Activated naive CD4-positive, alpha-beta T cell (primary cell): ENCODE measurements at regions not wholly inside any gene's neighbourhood (a gene's known extent, or its start where the extent isn't known, plus 50 kb on each side); places are given as distances from the start of the nearest gene placed in this dataset.

ENCODE experiments used
- DNase-seq, 4 experiments: peaks; one replicate each; lab custom pipeline; 2025; lab: John Stamatoyannopoulos, UW

- no peak for DNase-seq
These were observed 1335.9 kb downstream of the TBC1D22A start for GRCh38 chr22:48098243-48098920.

- no peak for DNase-seq
These were observed 1335.3 kb downstream of the TBC1D22A start for GRCh38 chr22:48097723-48098122.

- no peak for DNase-seq
These were observed 1334.6 kb downstream of the TBC1D22A start for GRCh38 chr22:48096851-48097665.

- DNase-seq: no peak
These were observed 1334.0 kb downstream of the TBC1D22A start for GRCh38 chr22:48096411-48096810.

GRCh38 chr22:48093981-48094380 is 1331.5 kb downstream of the TBC1D22A start:
- DNase-seq: no peak

DNA sequence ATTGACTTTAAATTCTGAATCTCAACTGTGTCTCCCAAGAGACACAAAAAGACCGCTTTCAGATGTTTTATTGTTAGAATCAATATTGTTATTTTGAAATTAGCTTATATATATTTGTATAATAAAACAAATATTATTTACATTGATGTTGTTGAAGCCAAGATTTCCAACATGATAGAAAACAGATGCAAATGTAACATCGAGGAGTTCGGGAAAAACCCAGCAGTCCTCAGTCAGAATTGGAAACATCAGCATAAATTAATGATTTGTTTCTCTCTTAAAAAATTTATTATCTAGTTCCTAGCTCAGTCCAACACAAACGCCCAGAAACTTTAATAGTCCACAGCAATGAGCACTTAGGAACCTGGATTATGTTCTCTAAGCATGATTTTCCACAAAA is 1330.4 kb downstream of the TBC1D22A start:
- DNase-seq: no peak

DNA sequence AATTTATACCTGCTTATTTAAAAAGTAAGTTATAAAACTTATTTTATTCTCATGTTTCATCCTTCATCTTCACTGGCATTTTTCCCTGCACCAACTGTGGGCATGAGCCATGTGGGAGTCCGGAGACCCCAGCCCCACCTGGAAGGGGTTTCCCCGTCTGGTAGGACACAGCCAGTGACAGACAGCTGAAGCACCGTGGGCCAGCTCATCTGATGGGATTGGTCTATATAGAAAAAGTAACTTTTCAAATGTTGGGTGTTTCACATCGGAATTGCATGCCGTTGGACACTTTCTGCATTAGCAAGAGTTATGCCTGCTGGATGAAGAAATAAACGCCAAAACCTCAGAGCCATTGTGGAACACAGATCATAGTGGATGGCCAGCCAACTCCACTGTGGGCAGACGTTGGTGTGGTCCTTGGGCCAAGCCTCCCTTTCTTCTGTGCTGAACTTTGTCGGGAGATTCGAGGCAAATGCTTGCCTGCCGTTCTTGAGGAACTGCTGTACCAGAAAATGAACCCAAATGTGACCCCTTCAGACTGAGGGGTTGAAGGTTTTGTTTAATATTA is 1329.3 kb downstream of the TBC1D22A start:
- DNase-seq: no peak

DNA sequence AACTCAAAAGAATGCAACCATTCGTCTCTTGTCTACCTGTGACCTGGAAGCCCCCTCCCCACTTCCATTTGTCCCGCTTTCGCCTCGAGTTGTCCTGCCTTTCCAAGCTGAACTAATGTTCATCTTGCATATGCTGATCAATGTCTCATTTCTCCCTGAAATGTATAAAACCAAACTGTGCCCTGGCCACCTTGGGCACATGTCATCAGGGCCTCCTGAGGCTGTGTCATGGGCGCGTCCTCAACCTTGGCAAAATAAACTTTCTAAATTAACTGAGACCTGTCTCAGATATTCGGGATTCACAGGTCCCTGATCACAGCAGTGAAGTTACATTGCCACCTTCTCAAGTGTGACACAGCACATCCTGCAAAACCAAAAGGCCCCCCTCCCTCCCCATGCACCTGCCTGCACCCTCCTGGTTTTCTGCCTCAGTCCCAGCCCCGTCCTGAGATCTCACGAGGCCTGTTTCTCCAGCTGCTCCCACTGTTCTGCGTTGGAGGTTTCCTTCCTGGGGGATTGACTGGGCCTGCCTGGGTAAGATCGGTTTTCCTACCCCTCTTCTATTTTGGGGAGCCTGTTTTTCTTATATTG is 1328.7 kb downstream of the TBC1D22A start:
- no peak for DNase-seq

DNA sequence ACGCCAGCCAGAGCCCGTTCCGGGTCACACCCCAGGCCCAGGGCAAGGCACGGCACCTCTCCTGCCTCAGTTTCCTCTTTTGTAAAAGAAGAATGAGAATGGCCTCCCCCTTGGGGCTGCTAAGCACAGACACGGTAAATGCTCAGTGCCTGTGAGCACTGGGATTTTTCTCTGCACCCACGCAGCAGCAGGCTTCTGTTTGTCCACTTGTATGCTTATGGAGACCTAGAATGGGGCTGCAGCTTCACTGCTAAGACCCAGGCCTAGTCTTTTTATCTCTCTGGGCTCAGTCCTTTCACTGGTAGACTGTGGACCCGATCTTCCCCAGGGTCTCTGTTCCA is 1327.9 kb downstream of the TBC1D22A start:
- no peak for DNase-seq

GRCh38 chr22:48089601-48090331 is 1327.3 kb downstream of the TBC1D22A start:
- DNase-seq: no peak

- DNase-seq: no peak
These were observed 1326.6 kb downstream of the TBC1D22A start for GRCh38 chr22:48088926-48089536.

DNA sequence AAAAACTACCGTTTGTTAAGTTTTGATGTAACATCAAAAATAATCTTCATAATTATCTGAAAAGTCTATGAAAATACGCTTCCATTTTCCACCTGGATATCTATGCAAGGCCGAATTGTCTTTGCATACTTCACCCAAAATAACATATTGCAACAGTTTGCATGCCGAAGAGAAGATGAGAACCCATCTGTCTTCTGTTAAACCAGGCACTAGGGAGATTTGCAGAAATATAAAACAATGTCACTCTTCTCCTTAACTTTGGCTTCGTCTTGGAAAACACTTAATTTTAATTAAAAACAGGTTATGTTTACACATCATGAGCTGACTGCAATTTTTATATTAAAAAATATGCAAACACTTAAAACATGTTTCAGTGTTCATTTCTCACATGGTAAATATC is 1325.8 kb downstream of the TBC1D22A start:
- DNase-seq: no peak

DNA sequence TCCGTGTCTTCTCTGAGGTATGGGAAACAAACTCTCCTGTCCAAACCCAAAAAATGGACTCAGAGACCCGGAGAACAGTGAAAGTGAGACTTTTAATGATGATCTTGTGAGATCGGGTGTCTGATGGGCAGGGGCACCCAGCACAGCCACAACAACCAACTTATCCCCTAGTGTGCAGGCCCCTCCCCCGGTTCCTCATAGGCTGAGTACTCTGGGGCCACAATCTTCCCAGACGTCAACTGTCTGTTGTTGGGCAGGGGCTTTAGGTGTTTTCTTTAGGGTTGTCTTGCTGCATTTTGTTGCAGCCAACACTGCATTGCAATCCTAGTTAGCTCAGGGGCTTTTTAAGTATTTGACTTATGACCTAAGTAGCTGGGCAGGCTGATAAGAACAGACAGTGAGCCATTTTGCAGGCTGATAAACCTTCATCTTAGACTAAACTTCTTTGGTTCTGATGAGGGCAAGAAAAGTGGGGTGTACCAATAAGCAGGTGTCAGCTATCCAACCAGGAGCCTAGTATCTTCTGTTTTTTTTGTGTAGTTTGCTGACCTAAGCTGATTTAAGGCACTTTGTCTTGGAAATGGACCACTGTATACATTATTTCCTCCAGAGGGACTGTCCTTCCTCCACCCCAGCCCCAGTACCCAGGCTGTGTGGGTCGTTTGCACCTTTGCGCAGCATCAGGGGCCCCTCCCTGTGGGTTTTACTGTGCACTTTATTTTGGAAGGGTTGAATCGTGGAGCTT is 1323.6 kb downstream of the TBC1D22A start:
- no peak for DNase-seq

DNA sequence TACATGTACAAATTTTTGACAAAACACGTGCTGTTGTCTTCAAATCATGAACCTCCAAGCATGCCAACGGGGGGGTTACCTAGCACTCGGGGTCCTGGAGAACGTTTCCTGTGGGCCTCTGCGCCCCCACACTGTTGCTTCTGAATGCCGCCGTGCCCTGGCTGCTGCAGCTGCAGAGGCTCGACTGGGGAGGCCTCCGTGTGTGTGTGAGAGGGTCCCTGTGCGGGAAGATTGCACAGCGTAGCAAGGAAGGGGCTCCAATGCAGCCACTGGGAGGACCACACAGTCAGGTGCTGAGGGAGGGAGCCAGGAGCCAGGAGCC is 1322.2 kb downstream of the TBC1D22A start:
- DNase-seq: no peak

- no peak for DNase-seq
These were observed 1321.7 kb downstream of the TBC1D22A start for GRCh38 chr22:48084041-48084728.

DNA sequence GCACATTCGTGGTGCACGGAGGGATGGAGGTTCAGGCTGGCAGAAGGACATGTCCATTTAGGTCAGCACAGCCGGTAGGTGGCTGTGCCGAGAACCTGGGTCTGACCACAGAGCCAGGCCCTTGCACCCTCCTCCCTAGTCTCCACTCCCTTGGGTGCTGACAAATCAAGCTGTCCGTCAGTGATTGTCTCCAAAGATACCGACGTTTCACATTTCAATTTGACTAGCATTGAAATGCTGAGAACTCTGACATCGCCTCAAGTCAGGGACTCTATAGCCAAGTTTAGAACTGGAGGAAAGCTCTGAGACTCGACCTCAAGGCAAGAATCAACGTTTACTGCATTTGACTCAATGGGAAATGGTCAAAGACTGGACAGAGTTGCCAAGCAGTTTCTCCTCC is 1321.1 kb downstream of the TBC1D22A start:
- no peak for DNase-seq

GRCh38 chr22:48082284-48082683 is 1319.8 kb downstream of the TBC1D22A start:
- DNase-seq: no peak

DNA sequence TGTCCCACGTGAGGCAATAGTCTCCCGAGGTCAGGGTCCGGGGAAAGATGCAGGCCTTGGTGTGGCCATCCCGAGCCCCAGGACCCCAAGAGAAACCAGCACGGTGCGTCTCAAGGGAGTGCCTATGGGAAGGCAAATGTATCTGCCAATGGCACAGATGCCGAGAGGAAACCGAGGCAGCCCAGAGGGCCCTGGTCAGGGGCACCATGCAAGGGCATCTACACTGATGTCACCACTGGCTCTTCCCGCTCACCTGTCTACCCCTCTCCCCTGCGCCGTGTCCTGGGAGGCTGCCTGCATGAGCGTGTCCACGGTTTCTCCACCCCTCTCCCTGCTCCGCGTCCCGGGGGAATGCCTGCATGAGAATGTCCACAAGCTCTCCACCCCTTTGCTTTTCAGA is 1318.8 kb downstream of the TBC1D22A start:
- no peak for DNase-seq

DNA sequence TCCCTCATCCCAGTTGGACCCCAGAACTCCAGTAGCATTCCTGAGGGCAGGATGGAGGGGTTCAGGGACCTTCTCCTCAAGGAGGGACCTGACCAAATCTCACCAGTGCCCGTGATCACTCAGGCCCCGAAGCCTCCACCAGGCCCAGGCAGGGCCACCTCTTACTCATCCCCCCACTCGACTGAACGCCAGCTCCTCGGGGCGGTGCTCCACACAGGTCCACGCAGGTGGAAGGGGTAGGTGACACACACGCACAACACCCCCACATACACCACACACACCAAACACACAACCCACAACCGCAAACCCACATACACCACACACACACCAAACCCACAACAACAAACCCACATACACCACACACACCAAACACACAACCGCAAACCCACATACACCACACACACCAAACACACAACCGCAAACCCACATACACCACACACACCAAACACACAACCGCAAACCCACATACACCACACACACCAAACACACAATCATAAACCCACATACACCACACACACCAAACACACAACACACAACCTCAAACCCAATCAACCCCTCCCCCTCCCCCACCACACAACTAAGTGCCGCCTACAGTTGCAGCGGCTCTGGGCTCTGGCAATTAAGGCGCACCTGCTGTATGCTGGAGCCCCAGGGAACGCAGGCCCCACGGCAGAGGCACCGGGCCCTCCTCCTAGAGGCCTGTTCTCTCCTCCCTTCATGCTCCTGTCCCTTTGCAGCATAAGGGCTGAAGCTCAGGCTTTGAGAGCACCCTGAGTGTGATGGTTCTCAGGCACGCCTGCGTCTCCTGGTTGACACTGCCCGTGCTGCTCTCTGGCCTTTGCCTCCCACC is 1318.1 kb downstream of the TBC1D22A start:
- no peak for DNase-seq
